Mesenchymal stem cell (in vitro differentiated cells and primary cell): ENCODE measurements at regions not wholly inside any gene's neighbourhood (a gene's known extent, or its start where the extent isn't known, plus 50 kb on each side); places are given as distances from the start of the nearest gene placed in this dataset.

Experiments
- DNase-seq: peaks from one replicate; pipeline ENCODE4 v3.0.0-alpha.2; 2013
- H2AFZ ChIP-seq: one replicate; pipeline ENCODE4 v1.6.1; 2013; ENCODE audit warnings: low read depth, mild to moderate bottlenecking, control low read depth, inconsistent platforms, low read length, moderate library complexity
- H2AK5ac ChIP-seq: 2 replicates; pipeline ENCODE4 v1.6.1; 2013; ENCODE audit warnings: low read length, moderate library complexity, mild to moderate bottlenecking, inconsistent platforms; ENCODE audit not compliant: severe bottlenecking
- H2BK120ac ChIP-seq: one replicate; pipeline ENCODE4 v1.6.1; 2013; ENCODE audit warnings: low read depth, mild to moderate bottlenecking, inconsistent platforms, low read length, moderate library complexity
- H2BK12ac ChIP-seq, 2 experiments: one replicate each; pipeline ENCODE4 v1.6.1; 2013; ENCODE audit warnings: inconsistent platforms in 2 of 2, low read length in 2 of 2, mild to moderate bottlenecking in 2 of 2, moderate library complexity in 2 of 2, control low read depth in 1 of 2
- H2BK15ac ChIP-seq: one replicate; pipeline ENCODE4 v1.6.1; 2013; ENCODE audit warnings: mild to moderate bottlenecking, low read depth, inconsistent platforms; ENCODE audit not compliant: poor library complexity, severe bottlenecking
- H2BK5ac ChIP-seq: 2 replicates; pipeline ENCODE4 v1.6.1; 2013; ENCODE audit warnings: low read depth, mild to moderate bottlenecking, low read length, control low read depth, inconsistent platforms; ENCODE audit not compliant: poor library complexity, severe bottlenecking
- H3K14ac ChIP-seq, 2 experiments: one replicate each; pipeline ENCODE4 v1.6.1; 2013; ENCODE audit warnings: inconsistent platforms in 2 of 2, low read length in 2 of 2, control low read depth in 1 of 2, mild to moderate bottlenecking in 1 of 2, moderate library complexity in 1 of 2
- H3K18ac ChIP-seq, 2 experiments: one replicate each; pipeline ENCODE4 v1.6.1; 2013; ENCODE audit warnings: inconsistent platforms in 2 of 2, low read length in 2 of 2, control low read depth in 1 of 2, low read depth in 1 of 2, mild to moderate bottlenecking in 1 of 2
- H3K23ac ChIP-seq, 2 experiments: one replicate each; pipeline ENCODE4 v1.6.1; 2013; ENCODE audit warnings: inconsistent platforms in 2 of 2, low read length in 2 of 2, mild to moderate bottlenecking in 2 of 2, moderate library complexity in 2 of 2, control low read depth in 1 of 2
- H3K27ac ChIP-seq: 2 replicates; pipeline ENCODE4 v1.5.1; 2013; ENCODE audit warnings: mild to moderate bottlenecking, moderate library complexity, low read length, control low read depth, inconsistent platforms; ENCODE audit not compliant: poor library complexity, severe bottlenecking
- H3K27me3 ChIP-seq, 2 experiments: 2 replicates each; pipeline versions ENCODE4 v1.6.1 to v1.7.0; 2013; ENCODE audit warnings: low read length in 2 of 2, mild to moderate bottlenecking in 2 of 2, moderate library complexity in 2 of 2, control low read depth in 1 of 2, inconsistent platforms in 1 of 2; ENCODE audit not compliant: control insufficient read depth in 1 of 2, insufficient read depth in 1 of 2
- H3K36me3 ChIP-seq, 2 experiments: 2 replicates each; pipeline versions ENCODE4 v1.6.1 to v1.7.0; 2013; ENCODE audit warnings: low read length in 2 of 2, control low read depth in 1 of 2, inconsistent platforms in 1 of 2, low read depth in 1 of 2, mild to moderate bottlenecking in 1 of 2; ENCODE audit not compliant: insufficient read depth in 2 of 2, control insufficient read depth in 1 of 2
- H3K4ac ChIP-seq, 2 experiments: one replicate each; pipeline ENCODE4 v1.6.1; 2013; ENCODE audit warnings: inconsistent platforms in 2 of 2, low read length in 2 of 2, mild to moderate bottlenecking in 2 of 2, moderate library complexity in 2 of 2, control low read depth in 1 of 2, low read depth in 1 of 2
- H3K4me1 ChIP-seq: 2 replicates; pipeline ENCODE4 v1.6.1; 2013; ENCODE audit warnings: low read depth, low read length, control low read depth; ENCODE audit not compliant: control insufficient read depth, insufficient read depth
- H3K4me2 ChIP-seq: 2 replicates; pipeline ENCODE4 v1.6.1; 2013; ENCODE audit warnings: low read length, mild to moderate bottlenecking, inconsistent platforms; ENCODE audit not compliant: poor library complexity, severe bottlenecking
- H3K4me3 ChIP-seq, 2 experiments: 2 replicates each; pipeline versions ENCODE4 v1.5.1 to v1.7.0; 2013; ENCODE audit warnings: low read length in 2 of 2, mild to moderate bottlenecking in 2 of 2, control low read depth in 1 of 2, low read depth in 1 of 2; ENCODE audit not compliant: insufficient read depth in 1 of 2
- H3K79me1 ChIP-seq: replicated peaks from 2 replicates; pipeline ENCODE4 v1.6.1; 2013; ENCODE audit warnings: mild to moderate bottlenecking, control low read depth, low read length, inconsistent platforms; ENCODE audit not compliant: poor library complexity, severe bottlenecking
- H3K9ac ChIP-seq: 2 replicates; pipeline ENCODE4 v1.7.0; 2013; ENCODE audit warnings: mild to moderate bottlenecking, low read length, moderate library complexity
- H3K9me3 ChIP-seq: 2 replicates; pipeline ENCODE4 v1.7.0; 2013; ENCODE audit warnings: mild to moderate bottlenecking, low read length; ENCODE audit not compliant: control insufficient read depth
- H4K8ac ChIP-seq: one replicate; pipeline ENCODE4 v1.6.1; 2013; ENCODE audit warnings: inconsistent platforms, mild to moderate bottlenecking, low read length, moderate library complexity
- H4K91ac ChIP-seq: one replicate; pipeline ENCODE4 v1.6.1; 2013; ENCODE audit warnings: mild to moderate bottlenecking, low read length, inconsistent platforms
- WGBS: methylation state at CpG from one replicate; pipeline ENCODE4 v1.1.7; 2013; ENCODE audit warnings: mixed read lengths; 5-methylcytosine and 5-hydroxymethylcytosine counted together

GRCh38 chr2:239816576-239817467 lies 208.3 kb downstream of the NDUFA10 start:
- Histone ChIP-seq H3K4ac (no peak overlapping the region), H3K4me3 (no peak overlapping the region), H3K4me1 (no peaks in the 10 kb centered on the region), H2AK5ac (no peak overlapping the region), H3K27me3 (peaks cover 0 to 61% of the 10 kb centered on the region in 2 experiments), H3K9me3 (no peaks in the 10 kb centered on the region), H3K36me3 (no peaks in the 10 kb centered on the region), H3K18ac (no peak overlapping the region), H3K9ac (no peak overlapping the region), H2BK120ac (no peak overlapping the region), H3K79me1 (no peaks in the 10 kb centered on the region), H3K27ac (no peak overlapping the region), H2BK15ac (no peak overlapping the region), H4K8ac (no peak overlapping the region), H3K4me2 (no peak overlapping the region), H2AFZ (no peak overlapping the region), H4K91ac (no peak overlapping the region), H2BK5ac (no peak overlapping the region), H3K23ac (no peak overlapping the region), H2BK12ac (no peak overlapping the region), H3K14ac (no peak overlapping the region)
- DNase-seq, result no peak
- WGBS, result 67% methylated on average over 17 of the region's 17 CpGs

GRCh38 chr2:239815671-239816070 lies 209.5 kb downstream of the NDUFA10 start:
- H4K8ac ChIP-seq, result no peak overlapping the region
- H3K4me3 ChIP-seq, result no peak overlapping the region
- no peak overlapping the region for H3K27ac ChIP-seq
- no peak for DNase-seq
- no peak overlapping the region for H2BK120ac ChIP-seq
- H3K14ac ChIP-seq, result no peak overlapping the region
- H3K79me1 ChIP-seq, result no peaks in the 10 kb centered on the region
- WGBS, result 59% methylated on average over 12 of the region's 12 CpGs
- H2BK5ac ChIP-seq, result no peak overlapping the region
- no peaks in the 10 kb centered on the region for H3K36me3 ChIP-seq
- H3K9me3 ChIP-seq, result no peaks in the 10 kb centered on the region
- H3K23ac ChIP-seq, result no peak overlapping the region
- H3K9ac ChIP-seq, result no peak overlapping the region
- H3K27me3 ChIP-seq, result peaks cover 0 to 61% of the 10 kb centered on the region in 2 experiments
- no peak overlapping the region for H2AFZ ChIP-seq
- no peak overlapping the region for H3K18ac ChIP-seq
- H2BK15ac ChIP-seq, result no peak overlapping the region
- no peak overlapping the region for H3K4me2 ChIP-seq
- H4K91ac ChIP-seq, result no peak overlapping the region
- no peaks in the 10 kb centered on the region for H3K4me1 ChIP-seq
- H3K4ac ChIP-seq, result no peak overlapping the region
- no peak overlapping the region for H2BK12ac ChIP-seq
- no peak overlapping the region for H2AK5ac ChIP-seq

- H3K79me1 ChIP-seq, result no peaks in the 10 kb centered on the region
- no peak overlapping the region for H2BK5ac ChIP-seq
- H3K4me2 ChIP-seq, result no peak overlapping the region
- no peak overlapping the region for H2AFZ ChIP-seq
- WGBS, result 81% methylated on average over 19 of the region's 19 CpGs
- H3K36me3 ChIP-seq, result no peaks in the 10 kb centered on the region
- peak overlapping the region; percentile 3 for H4K91ac ChIP-seq
- no peak overlapping the region for H3K14ac ChIP-seq
- H3K4me1 ChIP-seq, result no peaks in the 10 kb centered on the region
- no peak for DNase-seq
- no peak overlapping the region for H2BK15ac ChIP-seq
- H4K8ac ChIP-seq, result no peak overlapping the region
- H3K4ac ChIP-seq, result no peak overlapping the region
- no peak overlapping the region for H2AK5ac ChIP-seq
- H3K27me3 ChIP-seq, result peaks cover 0 to 60% of the 10 kb centered on the region in 2 experiments
- peak overlapping the region; percentile 77 for H3K9ac ChIP-seq
- no peaks in the 10 kb centered on the region for H3K9me3 ChIP-seq
- H2BK120ac ChIP-seq, result no peak overlapping the region
- H2BK12ac ChIP-seq, result no peak overlapping the region
- H3K23ac ChIP-seq, result no peak overlapping the region
- H3K4me3 ChIP-seq, result peak overlapping the region in 1 of 2 experiments; percentile 16
- no peak overlapping the region for H3K18ac ChIP-seq
- no peak overlapping the region for H3K27ac ChIP-seq
These were observed 210.1 kb downstream of the NDUFA10 start for GRCh38 chr2:239814861-239815601.
